Activated CD8-positive, alpha-beta memory T cell treated with anti-CD3 and anti-CD28 coated beads, Interleukin-2, amount 10 ng/mL, durations not matched to agents 7 days and 5 days (primary cell): ENCODE measurements at regions not wholly inside any gene's neighbourhood (a gene's known extent, or its start where the extent isn't known, plus 50 kb on each side); places are given as distances from the start of the nearest gene placed in this dataset.

Source experiments
- ATAC-seq: fragments of 150-1000 bp; cut with Tn5 transposase; one replicate; pipeline ENCODE4 v1.10.0; 2021; ENCODE audit warnings: moderate library complexity
- CTCF ChIA-PET: fragments of 350-600 bp; sonication (Branson Sonifier 250); formaldehyde crosslinking; loops from one replicate; lab custom pipeline; 2021; ENCODE audit warnings: antibody characterized with exemption; lab: Charles Lee
- DNase-seq: peaks from one replicate; pipeline ENCODE4 v3.0.0-alpha.2; 2020
- H3K27ac Mint-ChIP-seq: one replicate; pipeline ENCODE4 v1.8.0; 2021; ENCODE audit warnings: mild to moderate bottlenecking, mixed read lengths
- H3K27me3 Mint-ChIP-seq: one replicate; pipeline ENCODE4 v1.8.0; 2021; ENCODE audit warnings: mixed read lengths
- H3K36me3 Mint-ChIP-seq: one replicate; pipeline ENCODE4 v1.8.0; 2021; ENCODE audit warnings: mild to moderate bottlenecking, mixed read lengths
- H3K4me1 Mint-ChIP-seq: one replicate; pipeline ENCODE4 v1.8.0; 2021; ENCODE audit warnings: mixed read lengths
- H3K4me3 Mint-ChIP-seq: one replicate; pipeline ENCODE4 v1.8.0; 2021; ENCODE audit warnings: mild to moderate bottlenecking, moderate library complexity, mixed read lengths
- H3K9me3 Mint-ChIP-seq: one replicate; pipeline ENCODE4 v1.8.0; 2022; ENCODE audit warnings: low read depth, mixed read lengths

DNA sequence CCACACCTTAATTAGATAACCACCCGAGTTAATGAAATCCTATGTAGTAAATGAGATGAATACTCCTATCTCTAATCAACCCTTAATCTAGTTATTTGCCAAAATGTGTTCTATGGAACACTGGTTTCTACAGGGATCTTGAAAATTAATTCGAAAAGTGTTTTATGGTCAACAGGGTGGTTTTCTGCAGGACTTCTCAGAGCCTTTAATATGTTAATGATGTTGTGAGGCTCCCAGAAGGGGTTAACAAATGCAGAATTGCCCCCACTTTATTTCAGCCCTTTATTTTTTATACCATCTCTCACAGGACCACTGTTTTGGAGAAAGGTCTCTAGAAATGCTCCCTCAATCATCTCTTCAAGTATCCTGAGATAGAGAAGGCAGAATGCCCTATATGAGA is 153.1 kb upstream of the RPH3A start:
- DNase-seq (no peak), ATAC-seq (no peak)
- no peaks in the 10 kb centered on the region for H3K4me1 Mint-ChIP-seq
- CTCF ChIA-PET, result no interaction called here
- no peaks in the 10 kb centered on the region for H3K36me3 Mint-ChIP-seq
- no peak overlapping the region for H3K27ac Mint-ChIP-seq
- H3K4me3 Mint-ChIP-seq, result no peak overlapping the region
- H3K9me3 Mint-ChIP-seq, result no peaks in the 10 kb centered on the region
- peaks cover 25% of the 10 kb centered on the region for H3K27me3 Mint-ChIP-seq

DNA sequence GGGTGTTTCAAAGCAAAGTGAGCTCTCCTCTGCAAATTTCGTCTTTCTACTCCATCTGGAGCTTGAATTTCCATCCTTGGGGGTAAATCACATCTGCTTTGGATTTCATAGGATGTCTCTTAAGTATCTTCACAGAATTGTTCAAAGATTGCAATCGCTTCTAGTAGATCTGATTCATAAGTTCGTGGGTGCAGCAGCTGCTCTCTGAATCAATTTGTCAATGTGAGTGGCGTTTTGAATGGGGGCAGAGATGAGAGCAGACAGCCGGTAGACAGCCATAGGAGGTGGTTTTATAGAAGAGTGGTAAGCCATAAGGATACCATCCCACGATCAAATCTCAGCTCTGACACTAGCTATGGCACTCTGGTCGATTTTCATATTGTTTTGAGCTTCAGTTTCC is 146.0 kb upstream of the RPH3A start:
- Mint-ChIP-seq H3K27me3 (peaks cover 32% of the 10 kb centered on the region), H3K4me3 (no peak overlapping the region), H3K27ac (no peak overlapping the region), H3K9me3 (no peaks in the 10 kb centered on the region), H3K36me3 (no peaks in the 10 kb centered on the region), H3K4me1 (no peaks in the 10 kb centered on the region)
- CTCF ChIA-PET, result no interaction called here
- ATAC-seq (no peak), DNase-seq (no peak)

DNA sequence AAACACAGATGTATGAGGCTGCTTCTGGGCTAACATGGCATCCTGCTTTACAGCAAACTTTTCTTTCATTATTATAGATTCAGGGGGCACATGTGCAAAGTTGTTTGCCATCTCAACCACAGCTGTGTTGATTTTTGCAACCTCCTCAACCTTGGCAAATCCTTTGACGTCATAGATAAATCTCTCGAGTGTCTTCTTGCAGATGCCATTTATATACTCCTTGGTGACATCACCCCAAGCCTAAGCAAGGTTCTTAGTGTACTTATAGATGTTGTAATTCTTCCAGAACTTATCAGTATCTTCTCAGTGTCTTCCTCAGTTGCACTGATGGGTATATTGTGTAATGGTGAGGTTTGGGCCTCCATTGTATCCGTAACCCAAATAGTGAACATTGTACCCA is 135.4 kb upstream of the RPH3A start:
- Mint-ChIP-seq H3K9me3 (no peaks in the 10 kb centered on the region), H3K4me3 (no peak overlapping the region), H3K27me3 (peaks cover 6% of the 10 kb centered on the region), H3K27ac (no peak overlapping the region), H3K4me1 (no peaks in the 10 kb centered on the region), H3K36me3 (no peaks in the 10 kb centered on the region)
- DNase-seq (no peak), ATAC-seq (no peak)
- CTCF ChIA-PET, result no interaction called here

DNA sequence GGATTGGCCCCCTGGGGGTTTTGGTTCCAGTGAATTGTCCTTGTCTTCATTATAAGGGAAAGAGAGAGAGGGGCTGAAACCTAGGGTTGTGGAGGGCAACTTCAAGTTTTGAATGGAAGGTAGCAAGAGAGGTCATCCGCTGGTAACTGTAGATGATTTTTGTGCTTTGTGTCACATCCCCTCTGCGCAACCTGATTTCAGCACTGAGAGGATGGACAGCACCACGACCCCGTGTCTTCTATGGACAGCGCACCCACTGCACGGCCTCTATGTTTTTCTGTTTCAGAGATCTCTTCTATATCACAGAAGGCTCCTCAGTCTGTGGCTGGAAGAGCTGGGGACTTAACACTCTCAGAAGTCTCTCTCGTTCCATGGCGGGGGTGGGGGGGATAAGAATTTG is 127.0 kb upstream of the RPH3A start:
- Mint-ChIP-seq H3K4me1 (peaks cover 10% of the 10 kb centered on the region), H3K9me3 (no peaks in the 10 kb centered on the region), H3K27me3 (peaks cover 3% of the 10 kb centered on the region), H3K36me3 (no peaks in the 10 kb centered on the region), H3K27ac (no peak overlapping the region), H3K4me3 (no peak overlapping the region)
- CTCF ChIA-PET, result no interaction called here
- ATAC-seq, result no peak
- DNase-seq, result peak; percentile 44

DNA sequence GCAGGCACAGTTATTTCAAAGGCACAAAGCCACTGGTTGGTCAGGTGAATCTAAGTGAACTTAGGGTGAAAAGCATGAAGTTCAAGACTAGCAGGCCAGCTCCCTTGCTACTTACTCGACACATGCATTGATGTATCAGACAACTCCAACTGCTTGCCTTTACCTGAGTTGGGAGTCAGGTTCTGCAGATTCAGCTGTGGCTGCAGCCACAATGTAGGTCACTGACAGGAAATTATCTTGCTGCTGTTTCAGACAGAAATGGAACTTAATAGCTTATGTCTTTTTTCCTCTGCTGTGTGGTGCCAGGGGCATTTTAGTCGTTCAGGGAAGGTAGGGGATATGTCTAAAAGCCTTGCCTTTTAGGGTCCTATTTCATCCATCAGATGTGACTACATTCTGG is 125.6 kb upstream of the RPH3A start:
- Mint-ChIP-seq H3K36me3 (no peaks in the 10 kb centered on the region), H3K27ac (no peak overlapping the region), H3K27me3 (peaks cover 3% of the 10 kb centered on the region), H3K9me3 (no peaks in the 10 kb centered on the region), H3K4me3 (no peak overlapping the region), H3K4me1 (peaks cover 10% of the 10 kb centered on the region)
- DNase-seq, result no peak
- ATAC-seq, result peak; percentile 45
- CTCF ChIA-PET, result interaction anchor here (1.4 kb wide), 1 partner anchor 9 kb away, joined by 3 read pairs; no protein-coding TSS in a partner anchor

DNA sequence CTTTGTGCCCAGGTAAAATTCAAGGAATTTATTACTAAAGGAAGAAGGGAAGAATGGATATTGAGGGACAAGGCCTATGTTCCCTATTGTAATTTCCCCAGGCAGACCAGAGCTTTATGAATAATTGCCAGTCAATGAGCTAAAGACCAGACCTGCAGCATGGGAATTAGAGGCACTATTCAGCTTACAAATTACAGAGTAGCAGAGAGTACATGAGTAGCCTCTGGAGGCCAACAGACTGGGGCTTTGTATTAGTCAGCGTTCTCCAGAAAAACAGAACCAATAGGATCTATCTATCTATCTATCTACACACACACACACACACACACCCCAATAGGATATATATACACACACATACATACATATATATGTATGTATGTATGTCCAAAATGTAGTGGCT is 120.0 kb upstream of the RPH3A start:
- CTCF ChIA-PET, result no interaction called here
- no peaks in the 10 kb centered on the region for H3K9me3 Mint-ChIP-seq

GRCh38 chr12:112674539-112674938 is 117.0 kb upstream of the RPH3A start:
- Mint-ChIP-seq H3K4me3 (no peak overlapping the region), H3K27me3 (peaks cover 20% of the 10 kb centered on the region), H3K36me3 (no peaks in the 10 kb centered on the region), H3K4me1 (no peaks in the 10 kb centered on the region), H3K27ac (no peak overlapping the region), H3K9me3 (no peaks in the 10 kb centered on the region)
- DNase-seq, result no peak
- ATAC-seq, result no peak
- CTCF ChIA-PET, result interaction anchor here (1.0 kb wide), 1 partner anchor 8 kb away, joined by 3 read pairs; no protein-coding TSS in a partner anchor

More for the DNA sequence above, 120.0 kb upstream of the RPH3A start:
- ATAC-seq (no peak), DNase-seq (no peak)
- no peaks in the 10 kb centered on the region for H3K36me3 Mint-ChIP-seq
- no peak overlapping the region for H3K27ac Mint-ChIP-seq
- H3K4me1 Mint-ChIP-seq, result peaks cover 4% of the 10 kb centered on the region
- no peak overlapping the region for H3K4me3 Mint-ChIP-seq
- peaks cover 18% of the 10 kb centered on the region for H3K27me3 Mint-ChIP-seq

- Mint-ChIP-seq H3K27ac (no peak overlapping the region), H3K27me3 (peaks cover 29% of the 10 kb centered on the region), H3K9me3 (no peaks in the 10 kb centered on the region), H3K36me3 (no peaks in the 10 kb centered on the region), H3K4me1 (no peaks in the 10 kb centered on the region), H3K4me3 (no peak overlapping the region)
- CTCF ChIA-PET, result no interaction called here
- DNase-seq (no peak), ATAC-seq (no peak)
These were observed 115.0 kb upstream of the RPH3A start for GRCh38 chr12:112676507-112676906.

DNA sequence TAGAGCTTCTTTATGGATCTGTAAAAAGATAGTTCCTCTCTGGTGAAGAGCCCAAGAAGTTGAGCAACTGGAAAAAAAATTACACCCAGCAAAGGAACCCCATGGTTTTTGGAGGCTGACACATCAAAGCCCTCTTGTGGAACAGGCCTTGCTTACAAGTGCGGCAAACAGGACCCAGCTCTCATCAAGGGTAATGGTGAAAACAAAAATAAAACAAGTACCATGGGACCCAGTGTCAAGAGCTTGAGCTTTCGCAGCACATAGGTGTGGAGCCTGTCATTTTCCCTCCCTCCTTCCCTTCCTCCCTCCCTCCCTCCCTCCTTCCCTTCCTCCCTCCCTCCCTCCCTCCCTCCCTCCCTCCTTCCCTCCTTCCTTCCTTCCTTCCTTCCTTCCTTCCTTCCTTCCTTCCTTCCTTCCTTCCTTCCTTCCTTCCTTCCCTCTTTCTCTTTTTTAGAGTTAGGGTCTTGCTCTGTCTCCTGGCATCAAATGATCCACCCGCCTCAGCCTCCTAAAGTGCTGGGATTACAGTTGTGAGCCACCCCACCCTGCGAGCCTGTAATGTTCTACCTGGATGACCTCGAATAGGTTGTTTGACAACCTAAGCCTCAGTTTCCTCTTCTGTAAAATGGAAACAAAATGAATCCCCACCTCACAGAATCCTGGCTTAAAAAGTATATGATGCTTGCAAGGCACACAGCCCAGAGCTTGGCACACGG is 114.3 kb upstream of the RPH3A start:
- Mint-ChIP-seq H3K4me3 (no peak overlapping the region), H3K36me3 (no peaks in the 10 kb centered on the region), H3K27me3 (peaks cover 35% of the 10 kb centered on the region), H3K4me1 (no peaks in the 10 kb centered on the region), H3K9me3 (no peaks in the 10 kb centered on the region), H3K27ac (no peak overlapping the region)
- CTCF ChIA-PET, result no interaction called here
- no peak for ATAC-seq
- no peak for DNase-seq

DNA sequence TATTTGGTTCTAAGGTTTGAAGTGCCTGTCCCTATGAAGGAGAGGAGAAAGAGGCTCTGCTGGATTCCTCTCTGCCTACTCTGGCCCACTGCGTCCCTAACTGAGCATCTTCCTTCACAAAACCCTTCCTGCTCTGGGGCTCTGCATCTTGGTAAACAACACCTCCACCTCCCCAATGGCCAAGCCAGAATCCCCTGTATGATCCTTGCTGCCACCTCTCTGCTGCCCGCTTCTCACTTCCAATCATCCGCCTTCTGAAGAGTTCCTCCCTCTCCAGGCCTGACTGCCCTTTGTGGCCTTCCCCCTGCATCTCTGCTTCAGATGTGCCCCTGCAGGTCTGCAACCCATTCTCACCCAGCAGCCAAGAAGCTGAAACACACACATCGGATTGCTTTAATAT is 110.6 kb upstream of the RPH3A start:
- no peak for ATAC-seq
- Mint-ChIP-seq H3K4me1 (no peaks in the 10 kb centered on the region), H3K36me3 (no peaks in the 10 kb centered on the region), H3K4me3 (no peak overlapping the region), H3K27me3 (peaks cover 33% of the 10 kb centered on the region), H3K27ac (no peak overlapping the region), H3K9me3 (no peaks in the 10 kb centered on the region)
- DNase-seq, result no peak
- CTCF ChIA-PET, result no interaction called here

GRCh38 chr12:112682586-112682985 is 109.0 kb upstream of the RPH3A start:
- no peak overlapping the region for H3K27ac Mint-ChIP-seq
- H3K27me3 Mint-ChIP-seq, result peaks cover 25% of the 10 kb centered on the region
- no peak overlapping the region for H3K4me3 Mint-ChIP-seq
- DNase-seq (no peak), ATAC-seq (no peak)
- no peaks in the 10 kb centered on the region for H3K4me1 Mint-ChIP-seq
- no peaks in the 10 kb centered on the region for H3K9me3 Mint-ChIP-seq
- CTCF ChIA-PET, result no interaction called here
- no peaks in the 10 kb centered on the region for H3K36me3 Mint-ChIP-seq

- H3K27ac Mint-ChIP-seq, result no peak overlapping the region
- peaks cover 29% of the 10 kb centered on the region for H3K27me3 Mint-ChIP-seq
- H3K4me3 Mint-ChIP-seq, result no peak overlapping the region
- ATAC-seq, result no peak
- H3K36me3 Mint-ChIP-seq, result no peaks in the 10 kb centered on the region
- CTCF ChIA-PET, result no interaction called here
- H3K9me3 Mint-ChIP-seq, result no peaks in the 10 kb centered on the region
- no peaks in the 10 kb centered on the region for H3K4me1 Mint-ChIP-seq
- DNase-seq, result no peak
These were observed 106.8 kb upstream of the RPH3A start for GRCh38 chr12:112684742-112685141.

DNA sequence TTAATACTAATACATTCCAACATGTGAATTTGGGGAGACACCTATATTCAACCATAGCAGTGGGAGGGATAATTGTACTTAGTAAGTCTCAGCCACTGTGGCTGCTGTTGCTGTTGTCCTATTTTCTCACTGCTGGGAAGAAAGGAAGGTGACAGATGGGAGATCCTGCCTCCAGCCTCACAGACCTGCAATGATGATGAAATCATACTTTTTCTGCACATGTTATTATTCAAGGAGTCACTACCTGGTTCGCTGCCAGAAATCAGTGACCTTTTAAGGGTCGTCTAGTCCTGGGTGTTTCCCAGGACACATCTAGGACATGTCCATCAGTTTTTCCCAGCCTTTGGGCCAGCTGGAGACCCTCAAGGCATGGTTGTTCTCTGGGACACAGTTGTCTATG is 106.2 kb upstream of the RPH3A start:
- no peak overlapping the region for H3K27ac Mint-ChIP-seq

DNA sequence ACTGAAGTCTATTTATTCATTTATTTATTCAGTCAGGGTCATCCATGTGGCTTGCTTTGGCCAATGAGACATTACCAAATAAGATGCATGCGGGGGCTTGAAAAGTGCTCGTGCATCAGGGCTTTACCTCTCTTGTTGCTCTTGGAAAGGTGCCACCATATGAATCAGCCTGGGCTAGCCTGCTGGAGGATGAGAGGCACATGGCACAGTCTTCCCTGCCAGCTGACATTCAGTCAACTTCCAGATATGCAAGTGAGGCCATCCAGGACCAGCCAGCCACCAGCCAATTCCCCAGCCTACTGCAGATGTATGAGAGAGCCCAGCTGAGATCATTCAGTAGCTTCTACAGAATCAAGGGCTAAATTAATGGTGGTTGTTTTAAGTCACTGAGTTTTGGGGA is 105.2 kb upstream of the RPH3A start:
- H3K4me1 Mint-ChIP-seq, result no peaks in the 10 kb centered on the region
- ATAC-seq (no peak), DNase-seq (no peak)
- CTCF ChIA-PET, result interaction anchor here (0.6 kb wide), 1 partner anchor 126 kb away, joined by 3 read pairs; no protein-coding TSS in a partner anchor
- no peaks in the 10 kb centered on the region for H3K36me3 Mint-ChIP-seq
- peaks cover 23% of the 10 kb centered on the region for H3K27me3 Mint-ChIP-seq
- no peaks in the 10 kb centered on the region for H3K9me3 Mint-ChIP-seq
- no peak overlapping the region for H3K4me3 Mint-ChIP-seq
- no peak overlapping the region for H3K27ac Mint-ChIP-seq

More for the DNA sequence above, 106.2 kb upstream of the RPH3A start:
- Mint-ChIP-seq H3K4me1 (no peaks in the 10 kb centered on the region), H3K9me3 (no peaks in the 10 kb centered on the region), H3K27me3 (peaks cover 27% of the 10 kb centered on the region), H3K36me3 (no peaks in the 10 kb centered on the region), H3K4me3 (no peak overlapping the region)
- no peak for DNase-seq
- no peak for ATAC-seq
- CTCF ChIA-PET, result no interaction called here
